ENCODE measurements at regions not wholly inside any gene's neighbourhood (a gene's known extent, or its start where the extent isn't known, plus 50 kb on each side); places are given as distances from the start of the nearest gene placed in this dataset.

DNA sequence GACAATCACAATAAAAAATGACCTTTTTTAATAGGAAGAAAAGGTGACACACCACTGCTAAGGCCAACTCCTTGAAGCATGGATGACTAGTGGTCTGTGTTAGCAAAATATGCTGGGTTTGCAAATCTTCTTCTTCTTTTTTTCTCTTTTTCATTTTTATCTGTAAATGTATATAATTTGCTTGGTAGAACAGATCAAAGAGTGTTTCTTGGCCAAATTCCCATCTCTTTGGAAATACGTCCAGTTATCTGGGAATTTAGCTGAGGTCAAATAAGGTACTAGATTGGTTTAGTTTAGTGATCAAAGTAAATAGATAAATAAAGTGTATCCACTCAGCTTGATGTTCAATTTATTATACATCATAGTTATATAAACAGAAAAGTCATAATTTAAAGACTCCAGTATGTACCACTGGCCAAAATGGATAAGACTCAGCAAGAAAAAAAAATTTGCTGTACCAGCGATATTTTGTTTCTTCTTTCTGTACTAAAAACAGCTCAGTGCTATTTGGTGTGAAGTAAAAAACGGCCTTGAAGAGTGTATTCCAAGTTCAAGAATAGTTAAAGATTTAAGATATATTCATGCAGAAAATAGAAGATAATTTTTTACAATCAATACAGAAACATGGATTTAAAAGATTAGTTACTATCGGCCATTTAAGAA lies 738.6 kb upstream of the PIK3C3 start:
- DNase-seq = no peak

DNA sequence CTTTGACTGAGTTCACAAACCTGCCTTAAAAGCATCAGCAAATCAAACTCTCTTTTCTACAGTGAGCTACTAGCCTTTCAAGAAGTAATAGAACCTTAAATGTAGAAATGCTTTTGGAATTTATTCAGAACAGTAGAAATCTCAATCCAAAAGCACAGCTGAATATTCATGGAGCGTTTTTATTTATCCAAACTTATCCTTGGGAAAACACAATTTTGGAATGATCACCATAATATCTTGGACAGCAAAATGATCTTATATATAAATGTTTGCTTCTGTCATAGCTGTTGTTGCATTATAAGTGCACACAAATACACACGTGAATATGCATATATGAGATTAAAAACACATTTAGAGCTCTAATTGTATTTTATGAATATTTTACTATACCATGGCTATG lies 747.3 kb upstream of the PIK3C3 start:
- no peak for DNase-seq

DNA sequence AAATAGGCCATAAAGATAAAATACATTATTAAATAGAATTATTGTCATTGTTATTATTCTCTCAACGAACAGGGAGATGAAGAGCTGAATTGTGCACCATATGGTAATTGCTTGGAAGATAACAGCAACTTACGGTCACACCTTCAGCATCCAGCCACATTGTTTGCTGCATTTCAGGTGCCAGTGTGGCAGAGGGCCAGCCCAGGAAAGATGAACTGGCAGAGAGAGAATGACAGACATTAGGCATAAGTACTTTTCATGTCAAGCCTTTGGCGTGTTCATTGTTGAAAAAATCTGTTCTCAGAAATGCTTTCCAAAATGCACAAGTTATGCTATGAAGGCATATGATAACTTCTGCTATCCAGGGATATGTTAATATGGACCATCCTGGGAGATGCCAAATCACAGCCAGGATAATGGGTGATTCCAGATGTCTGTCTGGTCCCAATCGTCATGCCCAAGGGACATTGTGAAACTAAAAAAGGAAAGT lies 748.6 kb upstream of the PIK3C3 start:
- no peak for DNase-seq

DNA sequence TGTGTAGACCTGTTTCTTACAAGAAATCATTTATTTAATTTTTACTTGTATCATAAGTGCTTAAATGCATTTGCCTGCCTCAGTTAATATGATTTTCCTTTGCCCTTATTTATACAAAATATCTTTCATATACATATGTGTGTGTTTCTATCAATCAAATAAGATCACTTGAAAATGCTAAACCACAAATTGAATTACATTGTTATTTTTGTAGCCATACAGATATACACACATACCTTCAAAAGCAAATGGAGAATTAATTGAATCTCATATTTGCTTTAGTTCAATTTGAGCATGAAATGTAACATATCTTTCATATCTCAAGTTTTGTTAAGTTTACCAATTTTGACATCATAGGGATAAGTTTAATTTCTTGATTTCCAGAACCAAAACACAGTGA lies 755.8 kb upstream of the PIK3C3 start:
- no peak for DNase-seq

DNA sequence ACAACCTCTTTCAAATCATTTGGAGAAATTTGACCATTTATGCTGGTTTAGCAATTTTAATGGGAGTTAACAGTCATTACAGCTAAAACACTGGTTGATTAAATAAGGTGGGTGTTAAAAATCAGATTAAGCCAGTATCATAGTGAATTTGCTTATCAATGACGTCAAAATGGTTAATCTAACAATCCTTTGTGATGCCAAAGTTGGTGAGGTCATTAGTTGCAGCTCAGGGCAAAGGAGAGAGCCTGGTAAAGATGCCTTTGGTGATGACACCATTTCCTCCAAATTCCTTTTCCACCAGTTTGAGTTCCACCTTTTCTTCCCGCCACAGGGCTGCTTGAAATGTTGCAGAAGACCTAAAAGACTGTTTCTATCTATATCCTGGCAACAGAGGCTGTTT lies 757.1 kb upstream of the PIK3C3 start:
- no peak for DNase-seq

DNA sequence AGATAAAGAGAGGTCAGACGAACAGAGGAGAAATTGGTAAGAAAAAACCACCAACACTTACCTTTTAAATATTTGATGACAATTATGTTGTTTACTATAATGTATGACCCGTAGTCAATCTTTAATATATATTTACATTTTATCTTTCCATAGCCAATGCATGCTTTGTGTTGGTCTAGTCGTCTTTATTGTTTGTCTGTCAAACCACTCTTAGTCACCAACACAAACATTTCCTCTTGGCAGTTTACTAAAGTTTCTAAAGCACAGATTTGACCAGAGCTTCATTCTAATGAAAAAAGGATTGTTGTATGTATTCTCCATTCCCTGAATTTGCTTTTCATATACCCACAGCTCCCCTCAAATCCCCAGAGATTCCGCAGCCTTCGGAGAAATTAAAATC lies 784.7 kb upstream of the PIK3C3 start:
- DNase-seq = no peak

DNA sequence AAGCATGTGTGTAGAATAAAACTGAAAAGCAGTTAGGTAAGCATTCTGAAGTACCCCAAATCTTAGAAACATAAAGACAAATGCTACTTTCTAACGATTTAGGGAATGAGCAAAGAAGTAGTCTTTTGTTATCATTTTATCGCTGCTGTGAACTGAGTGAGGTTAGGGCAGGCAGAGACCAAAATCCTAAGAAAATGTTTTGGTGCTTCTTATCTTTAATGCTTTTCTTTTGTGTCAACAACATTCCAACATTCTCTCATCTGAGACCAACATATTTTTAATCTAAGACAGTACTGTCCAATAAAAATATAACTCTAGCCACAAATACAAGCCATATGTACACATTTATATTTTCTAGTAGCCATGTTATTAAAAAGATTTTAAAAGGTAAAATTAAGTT lies 789.4 kb upstream of the PIK3C3 start:
- DNase-seq = no peak

DNA sequence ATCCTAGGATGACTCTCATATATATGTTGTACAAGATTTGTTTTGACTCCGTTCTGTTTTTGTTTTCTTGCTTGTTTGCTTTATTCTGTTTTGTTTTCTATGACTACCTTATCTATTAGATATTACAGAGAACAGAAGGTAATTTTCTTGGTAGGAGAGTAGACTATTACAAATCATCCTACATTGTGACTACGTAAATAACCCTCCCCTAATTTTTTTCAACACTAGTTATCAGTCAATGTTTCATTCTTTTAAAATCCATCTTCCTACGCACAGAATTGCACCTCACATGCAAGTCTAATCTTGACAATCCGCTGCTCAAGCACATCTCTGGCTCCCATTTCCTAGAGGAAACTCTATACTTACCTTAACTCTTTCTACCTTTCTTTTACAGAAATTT lies 792.3 kb upstream of the PIK3C3 start:
- no peak for DNase-seq

DNA sequence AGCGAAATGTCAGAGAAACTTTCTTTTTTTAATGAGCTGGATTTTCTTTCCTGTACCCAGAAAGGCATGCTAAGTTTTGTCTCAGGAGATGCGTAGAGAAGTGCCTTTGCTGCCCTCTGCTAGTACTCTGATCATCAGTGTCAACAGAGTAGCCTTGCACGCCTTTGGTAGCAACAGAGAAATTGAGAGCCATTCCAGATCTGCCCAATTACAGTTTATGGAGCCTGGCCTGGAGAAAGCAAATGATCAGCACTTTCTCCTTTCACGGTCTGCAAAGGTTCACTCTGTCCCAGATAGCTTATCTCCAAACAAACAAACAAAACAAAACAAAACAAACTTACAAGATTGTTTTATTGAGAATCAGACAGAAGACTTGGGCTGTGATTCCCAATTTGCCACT lies 792.8 kb upstream of the PIK3C3 start:
- no peak for DNase-seq

DNA sequence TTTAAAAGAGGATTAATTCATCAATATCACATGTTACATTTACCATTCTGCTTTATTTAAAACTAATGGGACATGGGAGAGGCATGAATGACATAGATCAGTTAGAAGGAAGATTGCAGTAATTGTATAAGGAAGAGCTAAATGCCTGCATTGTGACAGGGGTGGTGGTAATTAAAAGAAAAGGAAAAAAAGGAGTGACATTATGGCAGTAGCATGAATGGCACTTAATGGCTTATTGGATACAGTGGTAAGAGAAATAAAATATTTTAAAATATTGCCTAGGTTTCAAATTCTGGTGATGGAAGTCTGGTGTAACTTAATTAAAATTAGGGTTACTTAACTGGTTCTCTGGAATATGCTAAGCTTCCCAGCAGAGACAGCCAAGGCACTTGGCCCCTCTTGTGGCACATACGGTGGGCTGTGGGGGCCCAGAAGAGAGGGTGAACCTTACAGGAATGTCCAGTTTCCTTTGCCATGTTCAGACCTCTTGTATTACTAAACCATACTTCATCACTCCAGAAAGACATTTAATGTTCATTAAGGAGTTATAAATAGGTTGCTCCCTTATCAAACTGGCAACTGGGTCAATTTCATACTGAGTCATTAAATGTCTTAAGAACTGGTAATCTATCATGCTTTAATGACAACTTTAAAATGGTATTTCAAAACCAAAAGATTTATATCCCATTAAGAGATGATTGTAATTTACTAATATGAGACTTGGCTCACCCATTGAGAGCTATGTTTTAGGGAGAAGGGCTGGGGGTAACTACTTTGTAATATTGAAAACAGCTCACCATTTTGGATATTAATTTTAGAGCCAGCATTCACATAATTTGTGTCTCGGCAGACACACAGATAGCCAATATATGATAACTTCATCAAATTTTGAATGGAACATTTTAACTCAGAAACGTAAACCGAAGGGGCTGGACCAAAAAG lies 798.9 kb upstream of the PIK3C3 start:
- DNase-seq = no peak

DNA sequence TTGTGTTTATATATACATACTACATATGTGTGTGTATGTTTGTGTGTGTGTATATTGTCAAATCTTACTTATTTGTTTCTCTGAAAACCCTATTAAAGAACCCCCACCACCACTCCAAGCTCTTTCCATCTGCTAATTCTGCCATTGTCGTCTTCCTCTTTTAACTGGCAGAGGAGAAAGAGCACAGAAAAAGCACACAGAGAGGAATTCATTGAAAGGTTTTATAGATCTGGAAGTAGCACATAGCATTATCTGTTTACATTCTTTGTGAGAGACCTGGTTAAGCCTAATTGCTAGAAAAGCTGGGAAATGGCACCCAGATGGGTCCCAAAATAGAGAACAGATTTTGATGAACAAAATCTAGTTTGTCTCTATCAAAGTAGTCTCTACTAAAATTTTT lies 800.0 kb upstream of the PIK3C3 start:
- DNase-seq = no peak

DNA sequence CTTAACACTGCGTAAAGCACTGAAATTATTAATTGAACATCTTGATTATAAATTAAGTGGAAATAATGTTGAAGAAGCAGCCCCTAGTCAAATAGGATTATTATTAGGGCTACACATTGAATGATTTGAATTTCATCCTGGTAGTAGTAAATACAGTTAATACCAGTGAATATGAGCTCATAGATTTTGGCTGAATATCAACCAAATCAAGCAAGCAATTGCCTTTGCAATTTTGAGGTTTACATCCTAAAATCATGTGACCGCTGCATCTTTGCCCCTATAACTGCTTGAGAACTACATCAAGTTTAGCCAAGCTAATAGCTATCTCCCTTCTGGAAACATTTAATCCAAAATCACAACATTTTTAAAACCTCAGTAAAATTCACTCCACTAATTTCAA lies 801.2 kb upstream of the PIK3C3 start:
- DNase-seq = no peak

DNA sequence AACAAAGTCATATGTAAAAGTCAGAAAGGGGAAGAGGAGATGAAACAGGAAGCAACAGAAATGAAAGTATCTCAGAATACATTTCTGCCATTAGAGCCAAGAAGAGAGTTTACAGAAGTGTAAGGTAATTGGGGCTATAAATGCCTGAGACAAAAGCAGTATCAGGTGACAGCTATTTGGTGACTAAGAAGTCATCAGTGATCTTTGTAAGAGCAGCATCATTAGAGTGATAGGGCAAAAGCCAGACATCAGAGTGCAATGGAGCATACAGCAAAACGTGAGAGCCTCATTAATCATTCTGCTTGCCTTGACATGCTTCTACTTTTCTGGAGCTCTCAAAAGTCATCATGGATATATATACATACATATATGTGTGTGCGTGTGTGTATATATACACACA lies 804.7 kb upstream of the PIK3C3 start:
- no peak for DNase-seq

DNA sequence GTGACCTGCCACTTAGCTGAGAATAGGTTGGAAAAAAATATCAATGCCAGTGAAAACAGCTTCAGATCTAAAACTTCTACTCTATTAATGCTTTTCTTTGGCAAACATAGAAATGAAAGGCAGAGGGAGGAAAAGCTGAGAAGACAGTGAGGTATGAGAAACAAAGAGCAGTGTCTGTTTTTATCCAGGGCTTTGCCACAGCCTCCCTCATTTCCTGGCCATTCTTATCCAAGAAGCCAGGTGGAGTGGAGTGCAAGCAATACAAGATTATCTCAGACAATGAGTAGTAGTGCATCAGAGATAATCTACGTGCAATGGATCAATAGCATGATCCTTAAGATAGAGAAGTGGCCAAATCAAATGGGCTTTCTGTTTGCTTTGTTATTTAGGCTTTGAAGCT lies 808.7 kb upstream of the PIK3C3 start:
- no peak for DNase-seq

DNA sequence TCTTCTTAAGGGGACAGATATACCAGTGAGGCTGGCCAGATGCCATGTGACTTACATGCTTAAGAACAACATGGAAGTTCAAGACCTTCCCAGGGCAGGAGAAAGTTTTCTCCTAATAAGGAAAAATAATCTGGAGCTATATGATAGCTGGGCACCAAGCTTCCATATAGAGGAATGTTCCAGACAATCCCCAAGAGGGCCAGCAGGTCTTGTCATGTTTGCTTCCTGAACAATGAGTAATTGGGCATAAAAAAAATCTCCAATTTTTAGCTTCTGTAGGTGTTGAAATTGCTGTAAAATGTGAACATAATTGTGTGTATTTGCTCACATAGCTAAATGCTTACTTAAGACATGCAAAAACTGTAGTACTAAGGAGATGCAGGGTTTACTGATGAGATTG lies 809.5 kb upstream of the PIK3C3 start:
- DNase-seq = no peak

DNA sequence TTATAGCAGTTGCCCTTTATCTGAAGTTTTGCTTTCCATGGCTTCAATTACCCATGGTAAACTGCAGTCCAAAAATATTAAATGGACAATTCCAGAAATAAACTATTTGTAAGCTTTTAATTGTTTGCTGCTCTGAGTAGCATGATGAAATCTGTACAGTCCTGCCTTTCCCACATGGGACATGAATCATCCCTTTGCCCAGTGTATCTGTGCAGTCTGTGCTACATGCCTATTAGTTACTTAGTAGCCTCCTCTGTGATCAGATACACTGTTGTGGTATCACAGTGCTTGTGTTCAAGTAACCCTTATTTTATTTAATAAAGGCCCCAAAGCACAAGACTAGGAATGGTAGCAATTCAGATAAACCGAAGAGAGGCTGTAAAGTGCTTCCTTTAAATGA lies 810.6 kb upstream of the PIK3C3 start:
- no peak for DNase-seq

DNA sequence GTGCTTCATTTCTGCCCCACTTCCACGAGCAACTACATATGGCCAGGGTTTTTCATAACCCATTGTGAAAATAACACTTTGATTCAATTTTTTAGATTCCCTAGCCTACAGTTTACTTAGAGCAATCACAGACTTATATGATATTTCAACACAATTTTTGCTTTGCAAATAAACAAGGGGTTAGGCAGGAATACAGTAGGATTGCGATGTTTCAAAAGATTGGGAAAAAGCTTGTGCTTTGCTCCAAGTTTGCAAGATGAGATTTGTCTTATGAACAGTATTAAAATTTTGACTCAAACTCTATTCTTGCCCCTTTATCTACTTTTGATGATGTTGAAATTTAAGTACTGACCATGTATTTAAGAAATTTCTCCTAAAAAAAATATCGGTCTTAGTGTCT lies 814.5 kb upstream of the PIK3C3 start:
- no peak for DNase-seq

DNA sequence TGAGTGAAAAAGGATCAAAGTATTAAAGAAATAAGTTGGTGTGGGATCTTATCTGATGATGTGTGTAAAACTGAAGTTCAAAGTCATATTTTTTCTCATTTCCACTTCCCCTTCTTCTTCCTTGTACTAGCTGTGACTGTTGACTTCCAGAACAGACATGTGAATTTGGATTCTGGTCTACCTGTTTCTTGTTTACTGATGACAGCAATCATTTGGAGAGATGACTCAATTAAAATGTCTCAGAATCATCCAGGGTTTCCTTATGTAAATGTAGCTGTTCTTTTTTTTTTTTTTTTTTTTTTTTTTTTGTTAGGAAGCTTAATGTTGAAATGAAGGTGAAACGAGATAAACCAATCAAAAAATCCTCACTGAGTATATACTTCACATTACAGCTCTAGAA lies 819.9 kb upstream of the PIK3C3 start:
- DNase-seq = no peak

DNA sequence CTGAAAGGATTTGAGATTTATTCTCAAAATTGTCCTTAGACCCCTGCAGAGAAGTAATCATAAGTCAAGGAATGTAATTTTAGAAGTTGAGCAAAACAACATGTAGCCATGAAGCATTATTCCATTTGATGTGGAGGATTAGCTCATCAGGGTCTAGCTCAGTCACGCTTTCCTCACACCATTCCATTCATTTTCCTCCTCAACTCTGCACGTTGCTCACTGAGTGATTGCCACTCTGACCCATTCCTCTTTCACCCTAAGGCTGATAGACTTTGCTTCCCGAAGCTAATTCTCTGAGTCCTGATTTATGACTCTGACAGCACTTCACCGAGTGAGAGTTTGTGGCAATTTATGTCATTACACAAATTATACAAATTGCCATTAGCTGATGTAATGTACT lies 820.6 kb upstream of the PIK3C3 start:
- DNase-seq = no peak

DNA sequence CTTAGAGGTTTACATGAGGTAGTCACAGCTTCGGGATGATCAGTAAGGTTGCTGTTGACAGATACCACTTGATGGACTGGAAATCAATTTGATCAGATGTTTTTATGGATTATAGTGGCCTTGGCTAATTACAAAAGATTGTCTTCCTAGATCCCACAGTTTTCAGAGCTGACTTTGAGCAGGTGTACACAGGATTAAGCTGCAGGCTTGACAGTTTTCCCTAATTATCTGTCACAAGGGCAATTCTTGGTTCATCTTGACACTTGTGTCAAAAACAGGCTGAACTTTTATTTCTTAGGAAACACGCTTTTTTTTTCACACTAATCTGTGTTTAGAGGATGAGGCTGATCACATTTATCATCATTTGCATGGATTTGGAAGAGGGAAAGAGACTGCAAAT lies 824.0 kb upstream of the PIK3C3 start:
- DNase-seq = no peak

DNA sequence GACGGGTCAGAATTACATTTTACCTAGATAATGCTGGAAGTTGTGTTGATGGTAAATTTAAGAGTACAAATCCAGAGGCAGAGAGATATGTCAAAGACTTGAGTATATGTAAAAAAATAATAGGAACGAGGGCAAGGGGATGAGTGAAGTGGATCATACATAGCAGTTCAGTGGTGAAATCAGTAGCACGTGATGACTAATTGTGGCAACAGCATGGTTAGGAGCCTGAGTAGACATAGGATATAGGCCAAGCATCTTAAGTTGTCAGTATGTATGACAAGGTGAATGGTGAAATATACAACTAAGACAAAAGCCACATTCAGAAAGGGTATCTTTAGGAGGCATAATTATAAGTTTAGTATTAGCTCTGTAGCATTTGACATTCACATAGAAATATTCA lies 826.5 kb upstream of the PIK3C3 start:
- no peak for DNase-seq

DNA sequence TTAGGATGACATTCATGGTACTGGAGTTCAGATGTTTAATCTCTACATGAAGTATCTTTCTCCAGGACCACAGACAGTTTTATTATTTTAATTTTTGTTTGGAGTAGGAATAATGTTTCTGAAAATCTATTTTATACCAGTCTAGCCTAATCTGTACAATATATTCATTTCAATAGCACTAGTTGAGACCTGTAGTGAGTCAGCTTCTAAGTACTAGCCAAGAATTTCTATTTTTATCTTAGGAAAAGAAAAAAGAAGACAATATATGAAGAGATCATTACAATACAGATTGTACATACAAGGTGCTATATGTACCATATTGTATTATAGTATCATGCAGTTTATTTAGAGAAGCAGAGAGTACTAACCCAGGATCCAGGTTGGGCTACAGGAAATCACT lies 826.9 kb upstream of the PIK3C3 start:
- DNase-seq = no peak

DNA sequence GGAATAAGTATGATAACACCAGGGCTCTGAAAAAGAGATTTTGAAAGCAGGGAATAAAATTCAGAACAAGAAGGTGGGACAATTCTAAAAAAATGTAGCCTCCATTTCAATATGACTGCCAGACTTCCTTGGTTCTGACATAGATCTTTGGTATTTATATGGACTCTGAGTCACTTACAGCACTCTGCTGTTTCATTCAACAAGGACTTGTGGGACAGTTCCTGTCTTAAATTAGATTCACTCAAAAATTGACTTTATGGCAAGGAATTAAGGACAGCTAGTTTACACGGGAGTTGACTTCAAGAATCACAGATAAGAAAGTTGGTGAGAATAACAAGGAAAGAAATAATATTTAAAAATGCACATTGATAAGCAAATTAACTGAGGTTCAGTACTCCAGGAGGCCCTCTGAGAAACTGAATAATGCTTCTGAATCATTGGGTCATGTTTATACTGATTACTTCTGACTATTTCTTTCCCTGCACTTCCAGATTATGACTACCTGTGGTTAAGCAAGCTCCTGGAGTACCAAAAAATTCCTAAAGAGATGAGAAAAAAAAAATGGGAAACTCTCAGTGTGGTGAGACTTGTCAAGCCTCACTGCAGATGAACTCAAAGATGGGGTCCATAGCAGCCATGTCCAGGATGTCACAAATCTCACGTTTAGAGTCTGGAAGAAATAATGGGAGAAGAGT lies 828.3 kb upstream of the PIK3C3 start:
- no peak for DNase-seq
